HG03520 (cell line): ENCODE measurements at regions not wholly inside any gene's neighbourhood (a gene's known extent, or its start where the extent isn't known, plus 50 kb on each side); places are given as distances from the start of the nearest gene placed in this dataset.
"Not testable (repeated sequence)": the region's sequence is repeated elsewhere in the genome, so short reads cannot be mapped to it uniquely, and the experiment has no call there.

ENCODE experiments used
- ATAC-seq: cut with Tn5 transposase; IDR thresholded peaks from one replicate; pipeline ENCODE4 v1.9.1; 2021; ENCODE audit warnings: mild to moderate bottlenecking, moderate library complexity; ENCODE audit not compliant: unreplicated experiment

DNA sequence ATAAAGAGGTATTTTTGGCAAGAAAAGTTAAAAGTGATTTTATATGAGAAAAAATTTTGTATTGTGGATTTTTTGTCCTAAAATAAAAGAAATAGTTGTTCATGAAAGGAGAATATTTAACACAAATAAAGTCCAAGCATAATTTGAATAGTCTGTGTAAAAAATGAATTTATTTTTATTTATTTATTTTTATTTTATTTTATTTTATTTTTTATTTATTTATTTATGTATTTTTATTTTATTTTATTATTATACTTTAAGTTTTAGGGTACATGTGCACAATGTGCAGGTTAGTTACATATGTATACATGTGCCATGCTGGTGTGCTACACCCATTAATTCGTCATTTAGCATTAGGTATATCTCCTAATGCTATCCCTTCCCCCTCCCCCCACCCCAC, 948.9 kb upstream of the ADGRB3 start:
- not testable (repeated sequence) for ATAC-seq

DNA sequence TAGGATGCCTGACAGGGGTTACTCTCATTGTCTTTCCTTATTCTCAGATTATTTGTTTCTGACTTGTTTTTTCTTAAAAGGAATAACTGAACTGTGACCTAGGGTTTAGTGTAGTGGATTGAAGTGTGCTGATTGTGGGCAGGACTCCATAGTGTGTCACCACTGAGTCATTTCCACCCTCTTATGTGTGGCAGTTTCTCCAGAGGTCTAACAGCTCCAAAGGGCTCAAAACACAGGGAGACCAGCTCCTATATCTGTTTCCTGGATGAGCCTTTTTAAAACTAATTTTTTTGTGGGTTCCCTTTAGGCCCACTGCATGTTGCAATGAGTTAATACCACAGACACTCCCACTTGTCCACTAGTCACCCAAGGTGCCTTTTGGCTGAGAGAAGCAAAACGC, 951.1 kb upstream of the ADGRB3 start:
- no peak for ATAC-seq

DNA sequence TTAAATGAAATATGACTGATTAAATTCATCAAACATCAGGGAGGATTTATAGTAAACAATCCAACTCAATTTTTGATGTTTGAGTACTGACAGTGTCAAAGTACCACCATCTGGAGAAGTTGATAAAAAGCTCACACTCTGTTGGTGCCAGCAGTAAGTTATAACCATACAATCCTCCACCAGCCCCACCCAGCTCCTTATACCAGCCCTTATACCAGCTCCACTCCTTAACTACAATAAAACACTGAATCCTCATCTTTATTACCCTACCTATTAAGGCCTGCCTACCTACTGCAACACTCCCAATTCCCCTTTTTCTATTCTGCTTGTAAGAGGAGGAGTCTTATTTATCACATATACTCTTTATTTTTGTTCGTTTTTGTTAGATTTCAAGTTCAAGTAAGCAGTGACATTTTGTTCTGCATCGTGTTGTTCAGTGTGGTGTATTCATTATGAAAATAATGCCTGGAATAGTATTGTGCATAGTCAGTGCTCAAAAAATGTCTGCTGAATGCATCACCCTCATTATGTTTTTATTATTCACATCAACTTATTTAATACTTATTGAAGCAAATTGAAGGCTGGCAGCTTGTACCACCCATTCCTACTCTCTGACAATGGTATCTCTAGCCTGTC, 954.7 kb upstream of the ADGRB3 start:
- ATAC-seq = no peak

DNA sequence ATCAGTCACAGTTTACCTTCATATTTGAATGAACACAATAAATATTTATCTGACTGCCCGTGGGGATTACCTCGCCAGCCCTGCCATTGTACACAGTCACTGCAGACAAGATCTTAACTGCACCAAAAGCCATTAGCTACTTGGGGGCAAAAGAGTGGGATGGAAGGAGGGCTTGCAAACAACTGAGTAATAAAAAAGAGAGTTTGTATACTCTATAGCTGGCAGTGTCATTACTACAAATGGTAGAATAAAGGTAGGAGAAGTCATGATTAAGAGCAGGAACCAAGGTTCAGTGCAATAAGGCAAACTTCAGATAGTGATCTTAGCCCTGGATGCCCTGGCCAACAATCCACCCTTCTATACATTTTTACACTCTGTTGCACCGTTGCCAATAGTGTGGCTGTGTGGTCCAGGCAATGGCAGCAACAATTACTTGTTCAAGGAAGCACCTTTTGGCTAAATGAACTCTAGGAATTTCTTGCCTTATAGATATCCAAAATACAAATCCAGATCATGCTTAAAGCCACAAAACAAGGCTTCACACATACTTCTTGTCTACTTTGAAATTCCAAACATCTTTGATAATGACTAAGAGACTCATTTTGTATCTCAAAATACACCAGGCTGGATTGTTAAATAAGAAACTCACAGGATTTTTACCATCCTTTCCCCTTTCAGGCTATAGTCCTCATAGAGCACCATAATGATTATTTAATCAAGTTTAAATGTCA, 955.4 kb upstream of the ADGRB3 start:
- no peak for ATAC-seq

DNA sequence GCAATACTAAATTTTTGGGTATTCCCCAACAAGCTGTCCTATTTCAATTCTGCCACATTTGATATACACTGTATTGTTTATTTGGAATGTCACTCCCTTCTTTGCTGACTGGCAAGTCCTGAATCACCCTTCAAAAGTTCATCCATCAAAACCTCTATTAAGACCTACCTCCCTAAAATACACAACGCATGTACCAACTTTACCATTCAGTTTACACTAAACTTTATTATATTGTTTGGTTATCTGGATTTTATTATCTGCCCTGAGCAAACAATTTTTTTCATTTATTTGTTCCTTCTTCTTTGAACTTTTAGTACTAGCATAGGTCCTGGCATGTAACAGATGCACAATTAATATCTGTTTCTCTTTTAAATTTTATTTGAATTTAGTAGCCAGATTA, 958.2 kb upstream of the ADGRB3 start:
- no peak for ATAC-seq

DNA sequence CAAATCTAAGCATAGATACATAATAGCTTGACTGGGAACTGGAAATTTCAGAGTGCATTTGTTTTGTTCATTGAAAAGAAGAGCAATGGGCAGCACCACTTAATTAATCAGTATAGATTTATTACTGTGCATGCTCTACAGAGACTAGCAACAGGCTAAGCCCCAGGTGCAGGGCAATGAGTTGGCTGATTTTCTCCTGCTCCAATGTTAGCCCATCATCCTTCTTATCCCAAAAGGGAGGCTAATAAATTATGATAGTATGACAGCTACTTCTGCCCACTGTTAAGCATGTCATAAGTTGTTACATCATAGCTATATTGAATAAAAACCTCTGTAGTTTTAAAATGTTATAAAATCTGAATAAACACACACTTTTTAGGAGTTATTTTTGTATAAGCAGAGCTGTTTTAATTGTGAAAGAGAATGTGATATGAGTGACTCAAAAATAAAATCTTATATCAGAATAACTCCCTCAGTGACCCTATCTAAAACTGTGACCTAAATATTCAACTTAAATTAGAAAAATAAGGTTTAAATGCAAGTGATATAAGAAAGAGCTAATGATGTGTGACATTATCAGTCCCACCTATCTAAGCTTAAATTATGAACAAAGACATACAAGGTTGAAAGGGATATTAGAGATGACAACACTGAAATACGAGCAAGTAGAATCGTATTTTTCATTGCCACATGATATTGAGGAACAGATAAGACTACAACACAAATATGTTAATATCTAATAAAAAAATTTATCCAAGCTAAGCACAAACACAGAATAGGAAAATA, 967.3 kb upstream of the ADGRB3 start:
- ATAC-seq = no peak

DNA sequence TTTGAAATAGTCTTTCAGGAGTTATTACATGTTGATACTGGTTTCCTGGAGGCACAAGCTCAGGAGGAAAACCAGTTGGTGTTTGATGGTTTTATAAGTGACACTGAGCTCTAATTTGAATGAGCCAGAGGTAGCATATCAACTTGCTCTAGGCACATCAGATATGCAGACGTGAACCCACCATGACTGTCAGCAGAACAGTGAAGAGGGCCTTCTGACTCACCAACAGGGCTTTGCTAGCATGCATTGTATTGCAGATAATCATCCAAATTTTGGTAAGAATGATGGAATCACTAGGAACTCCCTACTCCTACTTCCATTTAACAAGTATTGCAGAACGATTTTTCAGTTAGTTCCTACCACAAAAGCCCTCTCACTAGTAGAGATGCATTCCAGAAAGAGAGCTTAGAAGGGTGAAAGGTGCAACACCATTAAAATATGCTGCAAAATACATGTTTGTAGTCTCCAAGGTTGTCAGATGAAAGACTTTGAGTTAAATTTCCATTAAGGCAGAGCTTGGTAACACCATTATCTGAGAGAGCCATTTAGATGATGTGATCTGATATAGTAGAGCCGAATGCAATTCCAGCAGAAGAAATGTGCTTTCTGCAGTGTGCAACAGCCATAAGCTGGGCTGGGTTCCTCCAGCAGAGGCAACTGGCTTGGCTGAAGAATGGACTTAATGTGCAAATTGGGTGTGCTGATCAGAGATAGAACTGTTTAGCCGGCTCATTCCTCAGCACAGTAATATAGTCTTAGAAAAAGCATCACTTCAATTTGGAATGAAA, 968.7 kb upstream of the ADGRB3 start:
- ATAC-seq = no peak

DNA sequence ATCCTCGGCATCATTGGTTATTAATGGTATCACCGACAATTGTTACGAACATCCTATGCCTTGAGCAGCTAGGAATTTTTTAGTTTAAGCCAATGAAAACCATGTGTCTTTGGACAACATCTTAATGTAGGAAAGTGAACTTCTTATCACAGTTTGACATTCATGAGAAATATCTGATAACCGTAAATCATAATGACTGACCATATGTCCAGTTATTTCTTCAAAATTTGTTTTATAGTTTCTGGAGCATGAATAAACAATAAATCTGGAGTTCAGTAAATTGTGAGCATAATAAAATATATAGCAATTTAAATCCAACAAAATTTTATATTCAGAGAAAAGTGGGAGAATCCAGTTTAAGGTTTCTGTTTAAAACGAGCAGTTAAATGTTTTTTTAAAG, 970.1 kb upstream of the ADGRB3 start:
- no peak for ATAC-seq

DNA sequence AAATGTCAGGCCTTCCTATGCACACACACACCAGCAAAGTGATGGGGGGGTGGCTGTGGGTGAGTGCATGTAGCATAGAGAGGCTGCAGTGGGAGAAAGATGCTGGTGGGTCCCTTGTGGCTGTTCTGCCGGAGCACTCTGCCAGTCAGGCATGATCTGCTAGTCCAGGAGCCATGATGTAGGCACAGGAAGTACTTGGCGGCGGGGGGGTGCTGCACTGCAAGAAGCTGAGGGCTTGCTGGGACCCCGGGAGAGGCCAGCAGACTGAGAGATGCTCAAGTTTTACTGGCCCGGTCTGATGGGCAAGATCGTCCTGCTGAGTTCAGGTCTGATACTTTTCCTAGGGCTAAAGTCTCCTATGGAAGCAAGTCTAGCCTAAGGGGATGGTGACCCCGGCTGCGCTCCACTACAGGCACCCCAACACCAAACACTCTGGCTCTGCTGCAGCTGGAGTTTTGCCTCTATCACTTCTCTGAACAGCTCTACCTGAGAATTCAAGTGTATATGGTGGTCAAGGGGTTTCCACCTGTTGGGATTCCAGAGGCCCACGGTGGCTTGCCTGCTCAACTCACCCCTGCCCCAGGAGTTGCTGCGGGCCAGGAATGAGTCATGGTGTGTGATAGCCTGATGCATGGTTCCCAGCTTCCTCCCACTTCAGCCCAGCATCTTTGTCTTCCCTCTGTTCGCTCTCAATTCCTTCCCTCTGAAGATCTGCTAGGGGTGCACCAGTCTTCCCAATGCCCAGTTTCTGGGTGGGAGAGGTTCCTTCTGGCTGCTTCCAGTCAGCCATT, 971.8 kb upstream of the ADGRB3 start:
- ATAC-seq = no peak

DNA sequence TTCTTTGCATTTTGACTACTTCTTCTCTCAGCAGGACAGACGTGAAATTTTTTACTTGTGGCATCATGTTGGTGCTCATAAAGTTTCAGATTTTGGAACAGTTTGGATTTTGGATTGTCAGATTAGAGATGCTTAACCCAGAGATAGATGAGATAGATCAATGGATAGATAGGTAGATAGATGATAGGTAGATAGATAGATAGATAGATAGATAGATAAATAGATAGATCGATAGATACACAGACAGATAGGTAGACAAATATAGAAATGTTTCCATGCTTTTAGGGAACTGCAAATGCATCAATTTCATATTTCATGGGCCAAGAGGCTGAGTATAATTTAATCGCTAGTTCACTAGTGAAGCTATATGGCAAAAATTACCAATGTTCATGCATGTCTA, 981.5 kb upstream of the ADGRB3 start:
- no peak for ATAC-seq

DNA sequence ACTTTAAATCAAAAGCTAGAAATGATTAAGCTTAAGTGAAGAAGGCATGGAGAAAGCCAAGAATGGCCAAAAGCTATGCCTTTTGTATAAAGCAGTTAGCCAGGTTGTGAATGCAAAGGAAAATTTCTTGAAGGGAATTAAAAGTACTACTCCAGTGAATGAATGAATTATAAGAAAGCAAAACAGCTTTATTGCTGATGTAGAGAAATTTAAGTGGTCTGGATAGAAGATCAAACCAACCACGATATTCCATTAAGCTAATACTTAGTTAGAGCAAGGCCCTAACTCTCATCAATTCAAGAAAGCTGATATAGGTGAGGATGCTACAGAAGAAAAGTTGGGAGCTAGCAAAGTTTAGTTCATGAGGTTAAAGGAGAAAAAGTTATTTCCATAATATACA, 988.5 kb upstream of the ADGRB3 start:
- no peak for ATAC-seq

DNA sequence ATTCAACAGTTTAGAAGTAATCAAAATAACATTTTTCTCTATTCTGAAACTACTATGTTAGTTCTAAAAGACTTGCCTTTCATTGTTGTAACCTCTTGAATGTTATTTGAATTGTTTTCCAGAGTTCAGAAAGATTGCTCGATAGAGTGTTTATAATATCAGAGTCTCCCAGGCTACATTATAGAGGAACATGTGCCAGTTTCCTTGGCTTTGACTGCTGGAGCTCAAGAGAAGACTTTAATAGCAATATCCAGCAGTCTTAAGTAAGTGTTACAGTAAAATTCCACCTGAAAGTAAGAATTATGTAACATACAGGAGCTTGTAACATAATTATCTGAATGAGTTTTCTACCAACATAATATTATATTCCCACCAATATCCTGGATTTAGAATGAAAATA, 991.8 kb upstream of the ADGRB3 start:
- ATAC-seq = no peak

DNA sequence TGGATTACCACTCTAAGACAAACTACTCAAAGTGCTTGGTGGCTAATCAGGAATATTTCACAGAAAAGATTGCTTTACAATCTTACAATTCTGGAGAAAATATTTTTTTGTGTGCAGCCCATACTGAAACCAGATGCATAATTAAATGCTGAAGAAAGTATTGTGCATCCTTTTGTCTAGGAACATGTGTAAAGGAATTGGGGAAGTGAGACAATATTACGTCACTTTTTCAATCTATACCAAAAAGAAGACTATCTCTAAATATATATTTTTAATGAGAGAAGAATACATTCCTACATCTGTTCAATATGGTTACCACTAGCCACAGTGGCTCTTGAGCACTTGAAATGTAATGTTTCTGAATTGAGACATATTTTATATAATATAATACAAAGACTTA, 992.5 kb upstream of the ADGRB3 start:
- ATAC-seq = no peak

DNA sequence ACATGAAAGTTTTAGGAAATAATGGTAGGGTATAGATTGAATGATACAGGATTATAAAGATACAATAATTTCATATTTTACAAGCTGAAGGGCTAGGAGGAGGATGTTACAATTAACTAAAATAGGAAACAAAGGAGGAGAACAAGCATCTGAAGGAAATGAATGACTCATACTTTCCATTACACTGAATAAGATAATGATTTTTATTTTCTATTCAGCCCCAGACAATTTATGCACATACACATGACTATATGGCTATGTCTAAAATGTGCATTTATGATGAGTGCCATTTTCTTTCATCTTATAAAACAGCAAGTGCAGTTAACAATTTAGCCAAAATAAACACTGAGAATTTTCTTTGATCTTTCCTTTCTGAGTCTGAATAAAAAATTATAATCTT, 994.6 kb upstream of the ADGRB3 start:
- ATAC-seq = no peak

DNA sequence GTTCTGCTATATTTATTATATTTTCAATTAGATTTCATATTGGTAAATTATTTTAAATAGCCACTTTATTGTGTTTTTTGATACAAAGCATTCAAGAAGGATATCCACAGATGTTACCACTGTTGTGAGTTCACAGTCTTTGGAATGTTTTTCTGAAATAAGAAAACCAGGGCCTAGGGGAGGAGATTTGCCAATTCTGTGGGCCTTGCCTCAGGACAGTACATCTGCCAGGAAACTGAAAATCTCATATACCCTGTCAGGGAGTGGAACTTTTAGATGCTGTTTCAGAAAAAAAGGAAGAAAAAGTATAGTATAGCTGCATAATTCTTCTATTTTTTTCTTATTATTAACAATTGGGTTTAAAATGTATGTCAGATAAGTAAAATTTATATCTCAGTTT, 995.9 kb upstream of the ADGRB3 start:
- ATAC-seq = no peak

DNA sequence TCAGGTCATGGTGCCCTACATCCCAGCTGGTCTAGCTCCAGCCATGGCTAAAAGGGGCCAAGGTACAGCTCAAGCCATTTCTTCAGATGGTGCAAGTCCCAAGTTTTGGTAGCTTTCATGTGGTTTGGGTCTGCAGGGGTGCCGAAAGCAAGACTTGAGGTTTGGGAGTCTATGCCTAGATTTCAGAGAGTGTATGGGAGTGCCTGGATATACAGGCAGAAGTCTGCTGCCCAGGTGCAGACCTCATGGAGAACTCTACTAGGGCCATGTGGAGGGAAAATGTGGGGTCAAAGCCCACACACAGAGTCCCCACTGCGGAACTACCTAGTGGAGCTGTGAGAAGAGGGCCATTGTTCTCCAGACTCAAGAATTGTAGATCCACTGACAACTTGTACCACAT, 1000.9 kb upstream of the ADGRB3 start:
- no peak for ATAC-seq

DNA sequence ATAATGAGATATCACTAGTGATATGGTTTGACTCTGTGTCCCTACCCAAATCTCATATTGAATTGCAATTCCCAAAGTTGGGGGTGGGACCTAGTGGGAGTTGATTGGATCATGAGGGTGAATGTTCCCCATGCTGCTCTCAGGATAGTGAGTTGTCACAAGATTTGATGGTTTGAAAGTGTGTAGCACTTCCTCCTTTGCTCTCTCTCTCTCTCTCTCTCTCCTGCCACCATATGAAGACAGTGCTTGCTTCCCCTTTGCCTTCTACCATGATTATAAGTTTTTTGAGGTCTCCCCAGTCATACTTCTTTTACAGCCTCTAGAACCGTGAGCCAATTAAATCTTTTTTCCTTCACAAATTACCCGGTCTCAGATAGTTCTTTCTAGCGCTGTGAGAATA, 1002.0 kb upstream of the ADGRB3 start:
- ATAC-seq = no peak

DNA sequence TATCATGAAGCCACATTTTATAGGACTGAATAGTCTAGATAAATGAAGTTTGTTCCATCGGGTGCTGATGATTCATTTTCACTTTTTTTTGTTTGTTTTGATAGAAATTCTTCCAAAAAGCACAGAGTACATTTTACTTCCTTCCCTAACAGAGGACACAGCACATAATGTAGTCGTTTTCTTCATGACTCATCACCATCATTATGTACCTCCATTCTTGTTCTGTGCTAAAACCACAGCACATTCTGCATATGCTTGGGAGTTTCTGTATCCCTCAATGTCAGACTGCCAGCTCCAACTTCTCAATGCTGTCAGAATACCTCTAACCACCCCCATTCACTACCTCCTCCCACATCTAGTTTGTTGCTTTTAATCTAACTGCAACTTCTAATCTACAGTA, 1004.9 kb upstream of the ADGRB3 start:
- ATAC-seq = no peak

DNA sequence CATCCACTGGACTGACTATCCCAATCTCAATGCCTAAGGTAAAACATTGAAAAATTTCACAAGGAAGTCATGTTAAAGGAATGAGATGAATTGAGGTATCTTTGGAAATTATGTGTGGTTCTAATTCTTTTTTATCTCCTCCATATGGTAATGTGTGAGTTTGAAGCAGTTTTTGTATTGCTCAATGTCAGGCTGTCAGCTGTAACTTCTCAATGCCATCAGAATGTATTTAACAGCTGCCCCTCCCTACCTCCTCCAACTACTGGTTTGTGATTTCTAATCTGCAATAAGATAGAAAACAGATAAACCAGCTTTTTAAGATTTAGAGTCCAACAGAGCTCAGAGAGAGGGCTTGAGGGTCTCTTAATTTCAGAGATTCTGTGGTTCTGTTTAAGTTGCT, 1005.8 kb upstream of the ADGRB3 start:
- no peak for ATAC-seq

DNA sequence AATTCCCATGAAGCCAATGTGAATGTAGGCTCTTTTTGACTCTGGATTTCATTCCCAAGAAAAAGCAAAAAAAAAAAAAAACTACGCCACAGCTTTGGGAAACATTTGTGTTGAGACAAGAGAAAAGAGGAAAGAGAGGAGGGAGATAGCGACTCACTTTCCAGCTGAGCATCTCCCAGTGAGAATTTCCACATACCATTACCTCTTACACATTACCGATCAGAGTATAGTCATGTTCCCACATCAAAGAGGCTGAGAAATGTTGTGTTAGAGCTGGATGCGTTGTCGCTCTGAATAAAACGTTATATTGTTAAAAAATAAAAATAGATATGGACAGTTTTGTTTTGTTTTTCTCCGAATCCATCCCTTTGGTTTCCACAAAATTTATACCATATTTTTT, 1019.3 kb upstream of the ADGRB3 start:
- ATAC-seq = no peak
